SK-N-MC (cell line): ENCODE measurements at regions not wholly inside any gene's neighbourhood (a gene's known extent, or its start where the extent isn't known, plus 50 kb on each side); places are given as distances from the start of the nearest gene placed in this dataset.
"Not testable (repeated sequence)": the region's sequence is repeated elsewhere in the genome, so short reads cannot be mapped to it uniquely, and the experiment has no call there.

Source experiments
- DNase-seq: peaks from one replicate; pipeline ENCODE4 v3.0.0-alpha.2; 2011; ENCODE audit warnings: low read depth, low spot score
- H3K27ac ChIP-seq: fragments of 200-600 bp; sonication (generic); 2 replicates; pipeline ENCODE4 v1.5.1; 2016; ENCODE audit warnings: mixed run types
- H3K36me3 ChIP-seq: fragments of 200-600 bp; sonication (generic); 2 replicates; pipeline ENCODE4 v1.6.1; 2017; ENCODE audit warnings: antibody characterized with exemption, low read length, mixed read lengths; ENCODE audit not compliant: insufficient read depth
- H3K4me3 ChIP-seq: fragments of 200-600 bp; sonication (generic); 2 replicates; pipeline ENCODE4 v1.5.1; 2016
- H3K9ac ChIP-seq: fragments of 200-600 bp; sonication (generic); 2 replicates; pipeline ENCODE4 v1.8.0; 2017; ENCODE audit warnings: mixed run types, mixed read lengths; ENCODE audit not compliant: insufficient read length
- H3K9me3 ChIP-seq: fragments of 200-600 bp; sonication (generic); 2 replicates; pipeline ENCODE4 v1.6.1; 2017; ENCODE audit warnings: low read depth, mild to moderate bottlenecking, antibody characterized with exemption, low read length, moderate library complexity, mixed read lengths
- EZH2 ChIP-seq: fragments of 200-600 bp; sonication (generic); IDR thresholded peaks from one replicate; pipeline ENCODE4 v1.6.1; 2017; ENCODE audit warnings: antibody characterized with exemption
- FOXP2 ChIP-seq: optimal IDR thresholded peaks from 2 replicates; pipeline ENCODE3; 2011; ENCODE audit warnings: mild to moderate bottlenecking, moderate library complexity; ENCODE audit not compliant: insufficient read depth; ENCODE audit errors: extremely low read length, control extremely low read depth
- POLR2AphosphoS5 ChIP-seq: IDR thresholded peaks from 2 replicates; pipeline ENCODE4 v1.6.1; 2012; ENCODE audit warnings: mild to moderate bottlenecking, low read depth, low read length, borderline replicate concordance

GRCh38 chr3:181329024-181329423 is 339.5 kb upstream of the DNAJC19 start:
- peak; percentile 30 for DNase-seq
- Histone ChIP-seq H3K9me3 (no peaks in the 10 kb centered on the region), H3K4me3 (no peak overlapping the region), H3K36me3 (no peaks in the 10 kb centered on the region), H3K27ac (no peak overlapping the region), H3K9ac (no peak overlapping the region)
- TF ChIP-seq POLR2AphosphoS5 (peak; percentile 51; the same call in 1 of the 2 replicates), FOXP2 (no peak)

- TF ChIP-seq POLR2AphosphoS5 (no peak), FOXP2 (no peak), EZH2 (no peak)
- DNase-seq = no peak
- H3K4me3 ChIP-seq = no peak overlapping the region
- no peak overlapping the region for H3K9ac ChIP-seq
- no peak overlapping the region for H3K27ac ChIP-seq
- no peaks in the 10 kb centered on the region for H3K36me3 ChIP-seq
- no peaks in the 10 kb centered on the region for H3K9me3 ChIP-seq
Observed at GRCh38 chr3:181328346-181328745, 338.8 kb upstream of the DNAJC19 start.

GRCh38 chr3:181327349-181327748 is 337.8 kb upstream of the DNAJC19 start:
- H3K9me3 ChIP-seq = no peaks in the 10 kb centered on the region
- no peak overlapping the region for H3K4me3 ChIP-seq
- no peak for TF ChIP-seq POLR2AphosphoS5
- no peak for TF ChIP-seq FOXP2
- no peak for TF ChIP-seq EZH2
- H3K27ac ChIP-seq = no peak overlapping the region
- no peak for DNase-seq
- no peak overlapping the region for H3K9ac ChIP-seq
- no peaks in the 10 kb centered on the region for H3K36me3 ChIP-seq

GRCh38 chr3:181326637-181327223 is 337.2 kb upstream of the DNAJC19 start:
- Histone ChIP-seq H3K36me3 (no peaks in the 10 kb centered on the region), H3K9me3 (no peaks in the 10 kb centered on the region), H3K9ac (no peak overlapping the region), H3K4me3 (no peak overlapping the region), H3K27ac (no peak overlapping the region)
- peak; percentile 34 for DNase-seq
- TF ChIP-seq EZH2 (no peak), FOXP2 (no peak), POLR2AphosphoS5 (no peak)

GRCh38 chr3:181324516-181324915 is 335.0 kb upstream of the DNAJC19 start:
- not testable (repeated sequence) for H3K9me3 ChIP-seq, DNase-seq, H3K9ac ChIP-seq, H3K4me3 ChIP-seq, H3K27ac ChIP-seq, H3K36me3 ChIP-seq

GRCh38 chr3:181318321-181318720 is 328.8 kb upstream of the DNAJC19 start:
- no peak for DNase-seq
- Histone ChIP-seq H3K9ac (no peak overlapping the region), H3K36me3 (no peaks in the 10 kb centered on the region), H3K27ac (no peak overlapping the region), H3K4me3 (no peak overlapping the region), H3K9me3 (no peaks in the 10 kb centered on the region)
- TF ChIP-seq POLR2AphosphoS5 = no peak

GRCh38 chr3:181317508-181317907 is 328.0 kb upstream of the DNAJC19 start:
- no peak for DNase-seq
- no peak for TF ChIP-seq EZH2
- TF ChIP-seq FOXP2 = no peak
- TF ChIP-seq POLR2AphosphoS5 = no peak
- Histone ChIP-seq H3K9me3 (no peaks in the 10 kb centered on the region), H3K4me3 (no peak overlapping the region), H3K36me3 (no peaks in the 10 kb centered on the region), H3K27ac (no peak overlapping the region), H3K9ac (no peak overlapping the region)

GRCh38 chr3:181316482-181316881 is 326.9 kb upstream of the DNAJC19 start:
- TF ChIP-seq POLR2AphosphoS5 (no peak), EZH2 (no peak), FOXP2 (no peak)
- no peaks in the 10 kb centered on the region for H3K36me3 ChIP-seq
- peak; percentile 40 for DNase-seq
- H3K27ac ChIP-seq = no peak overlapping the region
- H3K9me3 ChIP-seq = no peaks in the 10 kb centered on the region
- no peak overlapping the region for H3K4me3 ChIP-seq
- H3K9ac ChIP-seq = no peak overlapping the region

GRCh38 chr3:181313335-181313734 is 323.8 kb upstream of the DNAJC19 start:
- no peak for TF ChIP-seq FOXP2
- no peak for TF ChIP-seq POLR2AphosphoS5
- TF ChIP-seq EZH2 = no peak
- Histone ChIP-seq H3K36me3 (no peaks in the 10 kb centered on the region), H3K27ac (no peak overlapping the region), H3K4me3 (no peak overlapping the region), H3K9me3 (no peaks in the 10 kb centered on the region), H3K9ac (no peak overlapping the region)
- DNase-seq = no peak

- no peak for DNase-seq
- Histone ChIP-seq H3K36me3 (no peaks in the 10 kb centered on the region), H3K4me3 (no peak overlapping the region), H3K27ac (no peak overlapping the region), H3K9ac (no peak overlapping the region), H3K9me3 (no peaks in the 10 kb centered on the region)
- TF ChIP-seq EZH2 (no peak), POLR2AphosphoS5 (no peak), FOXP2 (no peak)
Observed at GRCh38 chr3:181311186-181311585, 321.6 kb upstream of the DNAJC19 start.
